A549 (cell line): ENCODE measurements at regions not wholly inside any gene's neighbourhood (a gene's known extent, or its start where the extent isn't known, plus 50 kb on each side); places are given as distances from the start of the nearest gene placed in this dataset.

ENCODE experiments used
- ATAC-seq, 2 experiments: fragments of 200-7000 bp in 1 of 2; fragments of >200 bp in 1 of 2; cut with Nextera tagmentation in 1 of 2; cut with Tn5 transposase in 1 of 2; 3 replicates each; pipeline versions ENCODE4 v1.8.0 to v1.9.1; 2018 to 2020; ENCODE audit warnings: mild to moderate bottlenecking in 1 of 2, moderate library complexity in 1 of 2
- CTCF ChIA-PET: fragments of 300-600 bp; sonication (Branson Sonifier 250); formaldehyde crosslinking; extraction: SDS; loops from one replicate; lab custom pipeline; 2021; ENCODE audit warnings: antibody characterized with exemption, inconsistent platforms; lab: Yijun Ruan, JAX
- POLR2A ChIA-PET: fragments of 350-600 bp; formaldehyde crosslinking; extraction: SDS; loops from one replicate; lab custom pipeline; 2021; ENCODE audit warnings: antibody characterized with exemption, inconsistent platforms; lab: Yijun Ruan, JAX
- DNase-seq, 2 experiments: peaks; one replicate each; pipeline versions ENCODE4 v3.0.0 to v3.0.0-alpha.2; 2011 to 2016; ENCODE audit warnings: low read depth in 1 of 2, low spot score in 1 of 2
- FAIRE-seq: peaks from 2 replicates; lab custom pipeline; 2011; peaks lifted over from hg19 to GRCh38; lab: Jason Lieb, UNC
- H3K27ac ChIP-seq, 2 experiments: fragments of >200 bp; sonication (Bioruptor Twin); formaldehyde crosslinking; 3 replicates each; pipeline ENCODE4 v1.5.1; 2016 to 2017
- H3K4me1 ChIP-seq: fragments of >200 bp; sonication (Bioruptor Twin); formaldehyde crosslinking; 3 replicates; pipeline ENCODE4 v1.6.1; 2016
- H3K4me2 ChIP-seq: fragments of >200 bp; sonication (Bioruptor Twin); formaldehyde crosslinking; 3 replicates; pipeline ENCODE4 v1.6.1; 2016
- H3K4me3 ChIP-seq: fragments of >200 bp; sonication (Bioruptor Twin); formaldehyde crosslinking; 3 replicates; pipeline ENCODE4 v1.5.1; 2016
- H3K9me3 ChIP-seq: fragments of >200 bp; sonication (Bioruptor Twin); formaldehyde crosslinking; 3 replicates; pipeline ENCODE4 v1.6.1; 2016
- BHLHE40 ChIP-seq: IDR thresholded peaks from 2 replicates; pipeline ENCODE4 v1.6.1; 2012; ENCODE audit warnings: low read depth, low read length, inconsistent platforms
- CHD2 ChIP-seq: fragments of 150-350 bp; IDR thresholded peaks from 2 replicates; pipeline ENCODE4 v1.6.1; 2014; ENCODE audit warnings: low read length; ENCODE audit not compliant: partially characterized antibody
- CHD4 ChIP-seq: fragments of 200-600 bp; sonication (generic); IDR thresholded peaks from 2 replicates; pipeline ENCODE4 v1.6.1; 2016; ENCODE audit warnings: antibody characterized with exemption, mild to moderate bottlenecking, borderline replicate concordance
- ESRRA ChIP-seq: fragments of 150-350 bp; IDR thresholded peaks from 2 replicates; pipeline ENCODE4 v1.6.1; 2014; ENCODE audit warnings: mild to moderate bottlenecking, low read length, borderline replicate concordance
- FOSB ChIP-seq: fragments of 250-450 bp; sonication (Bioruptor Pico); IDR thresholded peaks from 2 replicates; pipeline ENCODE4 v1.5.0; 2020; ENCODE audit warnings: mild to moderate bottlenecking, moderate library complexity
- FOSL2 ChIP-seq, 2 experiments: fragments of 450-650 bp in 1 of 2; fragments of >200 bp in 1 of 2; sonication (Bioruptor Twin) in 1 of 2; formaldehyde crosslinking; IDR thresholded peaks; 2 replicates each; pipeline versions ENCODE4 v1.5.0 to v1.6.1; 2016 to 2020; ENCODE audit warnings: mild to moderate bottlenecking in 1 of 2, moderate library complexity in 1 of 2
- GATA3 ChIP-seq: IDR thresholded peaks from 2 replicates; pipeline ENCODE4 v1.6.1; 2012; ENCODE audit warnings: borderline replicate concordance
- HOXB13 ChIP-seq: fragments of 250-450 bp; sonication (Bioruptor Pico); IDR thresholded peaks from 2 replicates; pipeline ENCODE4 v1.5.0; 2020; ENCODE audit warnings: low read depth, mild to moderate bottlenecking, moderate library complexity
- HOXB5 ChIP-seq: fragments of 250-450 bp; sonication (Bioruptor Pico); IDR thresholded peaks from 2 replicates; pipeline ENCODE4 v1.5.0; 2020; ENCODE audit warnings: mild to moderate bottlenecking, moderate library complexity
- JUN ChIP-seq, 2 experiments: fragments of >200 bp; sonication (Bioruptor Twin); formaldehyde crosslinking; IDR thresholded peaks; 2 replicates in 1 of 2; 3 replicates in 1 of 2; pipeline ENCODE4 v1.6.1; 2016 to 2017
- KDM1A ChIP-seq: fragments of 200-600 bp; sonication (generic); IDR thresholded peaks from 2 replicates; pipeline ENCODE4 v1.6.1; 2016; ENCODE audit warnings: low read depth, mild to moderate bottlenecking
- MAFK ChIP-seq: fragments of 450-650 bp; IDR thresholded peaks from 2 replicates; pipeline ENCODE4 v1.6.1; 2014; ENCODE audit not compliant: partially characterized antibody
- NFE2L2 ChIP-seq: fragments of 150-350 bp; conservative IDR thresholded peaks from 2 replicates; pipeline ENCODE4 v1.6.1; 2014; ENCODE audit warnings: low read length
- NPAS2 ChIP-seq: fragments of 250-450 bp; sonication (Bioruptor Pico); IDR thresholded peaks from 2 replicates; pipeline ENCODE4 v1.8.0; 2022; ENCODE audit warnings: mild to moderate bottlenecking, moderate library complexity, borderline replicate concordance
- POLR2AphosphoS2 ChIP-seq: conservative IDR thresholded peaks from 2 replicates; pipeline ENCODE4 v1.6.1; 2012; ENCODE audit warnings: low read length, improper control_type of control experiment, inconsistent platforms
- RFX5 ChIP-seq: fragments of 450-650 bp; IDR thresholded peaks from 2 replicates; pipeline ENCODE4 v1.7.1; 2014; ENCODE audit warnings: antibody characterized with exemption, mild to moderate bottlenecking, moderate library complexity
- SREBF2 ChIP-seq: fragments of 450-650 bp; IDR thresholded peaks from 2 replicates; pipeline ENCODE4 v1.6.1; 2014; ENCODE audit warnings: mild to moderate bottlenecking, moderate library complexity
- ZC3H11A ChIP-seq: fragments of 450-650 bp; IDR thresholded peaks from 2 replicates; pipeline ENCODE4 v1.6.1; 2014; ENCODE audit warnings: antibody characterized with exemption, mild to moderate bottlenecking
- ZFP36 ChIP-seq: fragments of 450-650 bp; IDR thresholded peaks from 2 replicates; pipeline ENCODE4 v1.6.1; 2014; ENCODE audit warnings: borderline replicate concordance; ENCODE audit not compliant: partially characterized antibody
- ZSCAN20 ChIP-seq: fragments of 250-450 bp; sonication (Bioruptor Pico); IDR thresholded peaks from 2 replicates; pipeline ENCODE4 v1.8.0; 2022; ENCODE audit warnings: mild to moderate bottlenecking, moderate library complexity
- WGBS: methylation state at CpG from one replicate; pipeline ENCODE4 v1.1.6; 2017; ENCODE audit errors: missing lambda C conversion rate; 5-methylcytosine and 5-hydroxymethylcytosine counted together
- TF ChIP-seq, protein P1 (sequence below): fragments of >200 bp; sonication (Bioruptor Twin); formaldehyde crosslinking; IDR thresholded peaks from 2 replicates; pipeline ENCODE4 v1.6.1; 2016
- TF ChIP-seq, protein P2 (sequence below): fragments of >200 bp; sonication (Bioruptor Twin); formaldehyde crosslinking; IDR thresholded peaks from 3 replicates; pipeline ENCODE4 v1.5.1; 2016
- TF ChIP-seq, protein P3 (sequence below): IDR thresholded peaks from 2 replicates; pipeline ENCODE4 v1.6.1; 2012
- TF ChIP-seq, protein P4 (sequence below): fragments of 450-650 bp; IDR thresholded peaks from 2 replicates; pipeline ENCODE4 v1.6.1; 2014; ENCODE audit warnings: antibody characterized with exemption
- TF ChIP-seq, protein P5 (sequence below): fragments of >200 bp; sonication (Bioruptor Twin); formaldehyde crosslinking; IDR thresholded peaks from 3 replicates; pipeline ENCODE4 v1.6.1; 2016

DNA sequence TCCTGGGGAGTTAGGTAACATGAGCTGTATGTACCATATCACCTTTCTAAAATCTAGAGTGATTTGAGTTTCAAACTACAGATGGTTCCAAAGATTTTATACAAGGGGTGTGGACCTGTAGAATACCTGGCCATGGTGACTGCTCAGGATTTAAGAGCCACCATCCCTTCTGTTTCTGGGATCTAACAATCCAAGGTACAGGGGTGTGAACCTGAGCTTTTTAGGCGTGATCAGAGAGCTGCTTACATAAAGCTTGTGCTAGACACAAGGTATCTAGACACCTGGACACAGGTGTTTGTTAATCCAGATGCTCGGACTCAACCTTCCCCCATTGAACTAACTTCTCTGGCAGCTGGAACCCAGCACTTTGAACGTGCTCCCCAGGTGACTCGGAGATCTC is 516.4 kb downstream of the RPS24 start:
- Histone ChIP-seq H3K27ac (no peak overlapping the region), H3K4me3 (no peak overlapping the region), H3K4me1 (no peaks in the 10 kb centered on the region), H3K9me3 (no peaks in the 10 kb centered on the region; the same call in 2 of the 3 replicates)
- no peak for FAIRE-seq
- ChIA-PET POLR2A (no interaction called here), CTCF (interaction anchor here (1.3 to 1.6 kb wide), 2 partner anchors 12 to 108 kb away, joined by 3 to 4 read pairs; no protein-coding TSS in a partner anchor)
- ATAC-seq = no peak
- no peak for DNase-seq
- TF ChIP-seq FOSL2 (IDR thresholded peaks at IDR 0.05) = no peak
- TF ChIP-seq FOSL2 (CRISPR knock-in tag; IDR thresholded peaks at IDR 0.05) = no peak
- no peak for TF ChIP-seq CHD4
- TF ChIP-seq, protein P1, sequence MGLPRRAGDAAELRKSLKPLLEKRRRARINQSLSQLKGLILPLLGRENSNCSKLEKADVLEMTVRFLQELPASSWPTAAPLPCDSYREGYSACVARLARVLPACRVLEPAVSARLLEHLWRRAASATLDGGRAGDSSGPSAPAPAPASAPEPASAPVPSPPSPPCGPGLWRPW = no peak
- no peak for TF ChIP-seq BHLHE40
- no peak for TF ChIP-seq NFE2L2
- no peak for TF ChIP-seq ZC3H11A
- TF ChIP-seq GATA3 = no peak
- no peak for TF ChIP-seq SREBF2
- TF ChIP-seq, all 56 proteins: peak for 0
- 49% methylated on average over 4 of the region's 4 CpGs for WGBS
- H3K4me2 ChIP-seq = no peak overlapping the region

DNA sequence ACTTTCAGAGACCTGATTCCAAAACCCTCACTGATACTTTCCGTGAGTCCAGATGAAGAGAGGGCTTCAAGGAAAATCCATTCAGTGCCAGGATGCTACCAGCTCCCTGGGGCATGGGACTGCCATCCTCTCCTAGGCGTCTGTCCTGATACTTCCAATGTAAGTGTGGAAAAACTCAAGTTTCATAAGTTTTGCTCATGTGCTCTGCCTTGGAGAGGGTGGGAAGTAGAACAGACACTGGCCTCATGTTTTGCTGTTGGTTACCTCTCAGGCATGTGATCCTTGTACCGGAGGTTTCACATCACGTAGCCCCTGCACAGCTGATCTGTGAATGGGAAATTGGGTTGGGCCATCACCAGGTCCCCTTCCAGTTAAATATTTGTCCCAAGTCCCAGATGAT is 517.1 kb downstream of the RPS24 start:
- H3K4me2 ChIP-seq = no peak overlapping the region
- H3K27ac ChIP-seq = no peak overlapping the region
- DNase-seq = no peak
- CTCF ChIA-PET = interaction anchor here (1.3 to 1.6 kb wide), 2 partner anchors 13 to 107 kb away, joined by 3 to 4 read pairs; no protein-coding TSS in a partner anchor
- ATAC-seq = no peak
- TF ChIP-seq MAFK (no peak), ZFP36 (no peak), HOXB5 (no peak), ESRRA (no peak)
- TF ChIP-seq, protein P2, sequence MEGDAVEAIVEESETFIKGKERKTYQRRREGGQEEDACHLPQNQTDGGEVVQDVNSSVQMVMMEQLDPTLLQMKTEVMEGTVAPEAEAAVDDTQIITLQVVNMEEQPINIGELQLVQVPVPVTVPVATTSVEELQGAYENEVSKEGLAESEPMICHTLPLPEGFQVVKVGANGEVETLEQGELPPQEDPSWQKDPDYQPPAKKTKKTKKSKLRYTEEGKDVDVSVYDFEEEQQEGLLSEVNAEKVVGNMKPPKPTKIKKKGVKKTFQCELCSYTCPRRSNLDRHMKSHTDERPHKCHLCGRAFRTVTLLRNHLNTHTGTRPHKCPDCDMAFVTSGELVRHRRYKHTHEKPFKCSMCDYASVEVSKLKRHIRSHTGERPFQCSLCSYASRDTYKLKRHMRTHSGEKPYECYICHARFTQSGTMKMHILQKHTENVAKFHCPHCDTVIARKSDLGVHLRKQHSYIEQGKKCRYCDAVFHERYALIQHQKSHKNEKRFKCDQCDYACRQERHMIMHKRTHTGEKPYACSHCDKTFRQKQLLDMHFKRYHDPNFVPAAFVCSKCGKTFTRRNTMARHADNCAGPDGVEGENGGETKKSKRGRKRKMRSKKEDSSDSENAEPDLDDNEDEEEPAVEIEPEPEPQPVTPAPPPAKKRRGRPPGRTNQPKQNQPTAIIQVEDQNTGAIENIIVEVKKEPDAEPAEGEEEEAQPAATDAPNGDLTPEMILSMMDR = no peak
- TF ChIP-seq, protein P3, sequence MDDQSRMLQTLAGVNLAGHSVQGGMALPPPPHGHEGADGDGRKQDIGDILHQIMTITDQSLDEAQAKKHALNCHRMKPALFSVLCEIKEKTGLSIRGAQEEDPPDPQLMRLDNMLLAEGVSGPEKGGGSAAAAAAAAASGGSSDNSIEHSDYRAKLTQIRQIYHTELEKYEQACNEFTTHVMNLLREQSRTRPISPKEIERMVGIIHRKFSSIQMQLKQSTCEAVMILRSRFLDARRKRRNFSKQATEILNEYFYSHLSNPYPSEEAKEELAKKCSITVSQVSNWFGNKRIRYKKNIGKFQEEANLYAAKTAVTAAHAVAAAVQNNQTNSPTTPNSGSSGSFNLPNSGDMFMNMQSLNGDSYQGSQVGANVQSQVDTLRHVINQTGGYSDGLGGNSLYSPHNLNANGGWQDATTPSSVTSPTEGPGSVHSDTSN = no peak
- no peak overlapping the region for H3K4me3 ChIP-seq
- no peaks in the 10 kb centered on the region for H3K4me1 ChIP-seq
- H3K9me3 ChIP-seq = no peaks in the 10 kb centered on the region; the same call in 2 of the 3 replicates
- POLR2A ChIA-PET = no interaction called here
- no peak for FAIRE-seq
- 87% methylated on average over 4 of the region's 4 CpGs for WGBS

DNA sequence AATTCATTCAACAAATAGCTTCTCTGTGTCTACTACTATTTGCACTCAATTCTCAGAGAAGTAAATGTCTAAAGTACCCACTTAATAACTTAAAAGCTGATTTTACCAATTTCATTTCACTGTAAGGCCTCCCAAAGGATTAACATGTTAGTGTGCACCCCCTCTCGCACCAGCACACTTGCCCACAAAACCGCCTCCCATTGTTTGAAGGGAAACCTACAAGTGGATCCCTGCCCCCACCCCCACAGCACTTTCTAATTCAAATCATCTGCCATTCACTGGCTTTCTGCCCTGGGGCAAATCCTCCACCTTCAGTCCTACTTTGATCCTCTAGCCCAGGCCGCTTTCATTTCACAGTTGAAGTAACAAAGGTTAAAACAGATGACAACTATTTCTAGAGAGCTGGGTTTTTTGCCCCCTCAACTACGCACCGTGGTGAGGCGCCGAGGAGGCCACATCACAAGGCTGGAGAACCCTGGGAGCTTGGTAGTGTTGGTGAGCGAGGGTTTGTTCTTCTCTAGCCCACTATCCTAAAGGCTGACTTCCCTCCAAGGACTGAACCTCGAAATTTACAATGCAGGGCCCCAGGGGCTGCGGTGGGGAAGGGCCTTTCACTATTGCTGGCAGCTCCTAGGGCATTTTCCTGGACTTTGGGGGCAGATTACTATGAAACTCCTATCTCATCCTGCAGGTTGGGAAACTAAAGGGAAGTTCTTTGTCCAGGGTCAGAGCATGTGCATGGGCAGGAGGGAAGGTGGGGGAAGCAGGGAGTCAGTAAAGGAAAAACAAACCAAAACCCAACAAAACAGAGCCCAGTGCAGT is 517.4 kb upstream of the ZMIZ1 start:
- no peak overlapping the region for H3K4me2 ChIP-seq
- H3K27ac ChIP-seq = no peak overlapping the region
- TF ChIP-seq ZC3H11A (no peak), RFX5 (no peak), JUN (IDR thresholded peaks at IDR 0.05) (no peak), HOXB13 (CRISPR knock-in tag) (no peak), FOSB (CRISPR knock-in tag) (no peak), NPAS2 (CRISPR knock-in tag) (no peak), CHD2 (no peak), ZSCAN20 (no peak), POLR2AphosphoS2 (no peak), GATA3 (no peak), KDM1A (no peak), FOSL2 (IDR thresholded peaks at IDR 0.05) (no peak), FOSL2 (CRISPR knock-in tag; IDR thresholded peaks at IDR 0.05) (no peak)
- TF ChIP-seq, protein P4, sequence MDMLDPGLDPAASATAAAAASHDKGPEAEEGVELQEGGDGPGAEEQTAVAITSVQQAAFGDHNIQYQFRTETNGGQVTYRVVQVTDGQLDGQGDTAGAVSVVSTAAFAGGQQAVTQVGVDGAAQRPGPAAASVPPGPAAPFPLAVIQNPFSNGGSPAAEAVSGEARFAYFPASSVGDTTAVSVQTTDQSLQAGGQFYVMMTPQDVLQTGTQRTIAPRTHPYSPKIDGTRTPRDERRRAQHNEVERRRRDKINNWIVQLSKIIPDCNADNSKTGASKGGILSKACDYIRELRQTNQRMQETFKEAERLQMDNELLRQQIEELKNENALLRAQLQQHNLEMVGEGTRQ = no peak
- TF ChIP-seq, protein P5, sequence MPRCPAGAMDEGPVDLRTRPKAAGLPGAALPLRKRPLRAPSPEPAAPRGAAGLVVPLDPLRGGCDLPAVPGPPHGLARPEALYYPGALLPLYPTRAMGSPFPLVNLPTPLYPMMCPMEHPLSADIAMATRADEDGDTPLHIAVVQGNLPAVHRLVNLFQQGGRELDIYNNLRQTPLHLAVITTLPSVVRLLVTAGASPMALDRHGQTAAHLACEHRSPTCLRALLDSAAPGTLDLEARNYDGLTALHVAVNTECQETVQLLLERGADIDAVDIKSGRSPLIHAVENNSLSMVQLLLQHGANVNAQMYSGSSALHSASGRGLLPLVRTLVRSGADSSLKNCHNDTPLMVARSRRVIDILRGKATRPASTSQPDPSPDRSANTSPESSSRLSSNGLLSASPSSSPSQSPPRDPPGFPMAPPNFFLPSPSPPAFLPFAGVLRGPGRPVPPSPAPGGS = no peak
- TF ChIP-seq, protein P1 = no peak
- TF ChIP-seq, protein P2 = no peak
- H3K4me1 ChIP-seq = no peaks in the 10 kb centered on the region
- no peak for DNase-seq
- 75% methylated on average over 10 of the region's 10 CpGs for WGBS
- H3K9me3 ChIP-seq = no peaks in the 10 kb centered on the region; the same call in 2 of the 3 replicates
- H3K4me3 ChIP-seq = no peak overlapping the region
- ATAC-seq = no peak
- POLR2A ChIA-PET = no interaction called here
- CTCF ChIA-PET = interaction anchor here (1.6 kb wide), 1 partner anchor 106 kb away, joined by 3 read pairs; no protein-coding TSS in a partner anchor
- FAIRE-seq = no peak
